ENCODE measurements at regions not wholly inside any gene's neighbourhood (a gene's known extent, or its start where the extent isn't known, plus 50 kb on each side); places are given as distances from the start of the nearest gene placed in this dataset.
A peak's percentile ranks its signal among the peaks of the same experiment; 100 is the strongest.

- H3K4me3 ChIP-seq = no peak overlapping the region
- H3K9ac ChIP-seq (ENCODE audit: insufficient read depth in 1 of 2, low read length in 2 of 2) = no peak overlapping the region
- WGBS, 2 donors = 63 to 75% methylated on average over 5 of the region's 5 CpGs
- H3K4me1 ChIP-seq (ENCODE audit: control insufficient read depth in 5 of 5, insufficient read depth in 5 of 5, low read length in 5 of 5) = peaks cover 0 to 7% (median 0%) of the 10 kb centered on the region in 5 donors
- no peaks in the 10 kb centered on the region for H3K27me3 ChIP-seq (ENCODE audit: control insufficient read depth in 3 of 3, insufficient read depth in 3 of 3, low read length in 2 of 3)
- ATAC-seq (ENCODE audit: insufficient read depth, low FRiP score) (no peak), DNase-seq (no peak)
- no peak for TF ChIP-seq CTCF (IDR thresholded peaks at IDR 0.05; ENCODE audit: control extremely low read depth, extremely low read depth)
- peaks cover 0 to 2% (median 0%) of the 10 kb centered on the region in 4 donors for H3K9me3 ChIP-seq (ENCODE audit: control insufficient read depth in 4 of 4, insufficient read depth in 3 of 4, low read length in 3 of 4)
- H3K27ac ChIP-seq (ENCODE audit: low read depth in 1 of 2, low read length in 1 of 2) = no peak overlapping the region
- no peaks in the 10 kb centered on the region for H3K36me3 ChIP-seq (ENCODE audit: control insufficient read depth in 4 of 4, insufficient read depth in 4 of 4, low read length in 4 of 4)
Measured at GRCh38 chr5:128815201-128815600, 150.1 kb upstream of the SLC27A6 start.

- Histone ChIP-seq H3K36me3 (ENCODE audit: control insufficient read depth in 4 of 4, insufficient read depth in 4 of 4, low read length in 4 of 4) (no peaks in the 10 kb centered on the region), H3K9ac (ENCODE audit: insufficient read depth in 1 of 2, low read length in 2 of 2) (no peak overlapping the region), H3K9me3 (ENCODE audit: control insufficient read depth in 4 of 4, insufficient read depth in 3 of 4, low read length in 3 of 4) (peaks cover 0 to 2% (median 0%) of the 10 kb centered on the region in 4 donors), H3K27ac (ENCODE audit: low read depth in 1 of 2, low read length in 1 of 2) (no peak overlapping the region), H3K4me3 (no peak overlapping the region), H3K4me1 (ENCODE audit: control insufficient read depth in 5 of 5, insufficient read depth in 5 of 5, low read length in 5 of 5) (peaks cover 0 to 5% (median 0%) of the 10 kb centered on the region in 5 donors), H3K27me3 (ENCODE audit: control insufficient read depth in 3 of 3, insufficient read depth in 3 of 3, low read length in 2 of 3) (no peaks in the 10 kb centered on the region)
- no peak for DNase-seq
- no peak for TF ChIP-seq CTCF (IDR thresholded peaks at IDR 0.05; ENCODE audit: control extremely low read depth, extremely low read depth)
- 59 to 84% methylated on average over 1 of the region's 1 CpG for WGBS, 2 donors
- no peak for ATAC-seq (ENCODE audit: insufficient read depth, low FRiP score)
Measured at GRCh38 chr5:128825826-128826225, 139.5 kb upstream of the SLC27A6 start.

GRCh38 chr5:128826275-128826674, 139.0 kb upstream of the SLC27A6 start:
- 86 to 91% methylated on average over 1 of the region's 1 CpG for WGBS, 2 donors
- Histone ChIP-seq H3K27me3 (ENCODE audit: control insufficient read depth in 3 of 3, insufficient read depth in 3 of 3, low read length in 2 of 3) (no peaks in the 10 kb centered on the region), H3K4me3 (no peak overlapping the region), H3K9me3 (ENCODE audit: control insufficient read depth in 4 of 4, insufficient read depth in 3 of 4, low read length in 3 of 4) (peaks cover 0 to 2% (median 0%) of the 10 kb centered on the region in 4 donors), H3K27ac (ENCODE audit: low read depth in 1 of 2, low read length in 1 of 2) (no peak overlapping the region), H3K4me1 (ENCODE audit: control insufficient read depth in 5 of 5, insufficient read depth in 5 of 5, low read length in 5 of 5) (peaks cover 0 to 5% (median 0%) of the 10 kb centered on the region in 5 donors), H3K9ac (ENCODE audit: insufficient read depth in 1 of 2, low read length in 2 of 2) (no peak overlapping the region), H3K36me3 (ENCODE audit: control insufficient read depth in 4 of 4, insufficient read depth in 4 of 4, low read length in 4 of 4) (no peaks in the 10 kb centered on the region)
- ATAC-seq (ENCODE audit: insufficient read depth, low FRiP score) (no peak), DNase-seq (peak in 1 of 3 donors; percentile 19)
- TF ChIP-seq CTCF (IDR thresholded peaks at IDR 0.05; ENCODE audit: control extremely low read depth, extremely low read depth) = no peak

GRCh38 chr5:128836571-128836970, 128.7 kb upstream of the SLC27A6 start:
- ATAC-seq (ENCODE audit: insufficient read depth, low FRiP score) (no peak), DNase-seq (no peak)
- TF ChIP-seq CTCF (IDR thresholded peaks at IDR 0.05; ENCODE audit: control extremely low read depth, extremely low read depth) = no peak
- Histone ChIP-seq H3K9me3 (ENCODE audit: control insufficient read depth in 4 of 4, insufficient read depth in 3 of 4, low read length in 3 of 4) (no peaks in the 10 kb centered on the region), H3K4me3 (no peak overlapping the region), H3K27me3 (ENCODE audit: control insufficient read depth in 3 of 3, insufficient read depth in 3 of 3, low read length in 2 of 3) (no peaks in the 10 kb centered on the region), H3K36me3 (ENCODE audit: control insufficient read depth in 4 of 4, insufficient read depth in 4 of 4, low read length in 4 of 4) (no peaks in the 10 kb centered on the region), H3K4me1 (ENCODE audit: control insufficient read depth in 5 of 5, insufficient read depth in 5 of 5, low read length in 5 of 5) (peaks cover 0 to 3% (median 0%) of the 10 kb centered on the region in 5 donors), H3K27ac (ENCODE audit: low read depth in 1 of 2, low read length in 1 of 2) (no peak overlapping the region), H3K9ac (ENCODE audit: insufficient read depth in 1 of 2, low read length in 2 of 2) (no peak overlapping the region)
- WGBS, 2 donors = 76 to 80% methylated on average over 5 of the region's 5 CpGs

Measured in lung (tissue), 11 donors.